Esophagus muscularis mucosa (tissue), 4 donors: ENCODE measurements at regions not wholly inside any gene's neighbourhood (a gene's known extent, or its start where the extent isn't known, plus 50 kb on each side); places are given as distances from the start of the nearest gene placed in this dataset.

ENCODE experiments used
- DNase-seq: peaks from one replicate; pipeline ENCODE4 v3.0.0-alpha.2; 2017; ENCODE audit errors: extremely low spot score
- H3K27ac ChIP-seq, 4 donors: fragments of 200-600 bp; sonication (generic); replicated peaks in 1 of 4; 1 replicate in 3 of 4; 2 replicates in 1 of 4; pipeline ENCODE4 v1.5.1; 2016 to 2019; ENCODE audit warnings: mild to moderate bottlenecking in 1 of 4
- H3K27me3 ChIP-seq, 4 donors: fragments of 200-600 bp; sonication (generic); one replicate each; pipeline versions ENCODE4 v1.5.1 to v1.6.0; 2016 to 2019
- H3K36me3 ChIP-seq, 4 donors: fragments of 200-600 bp; sonication (generic); one replicate each; pipeline ENCODE4 v1.5.1; 2016 to 2019
- H3K4me1 ChIP-seq, 4 donors: fragments of 200-600 bp; sonication (generic); one replicate each; pipeline ENCODE4 v1.5.1; 2016 to 2019
- H3K4me3 ChIP-seq, 4 donors: fragments of 200-600 bp; sonication (generic); 1 replicate in 2 of 4; 2 replicates in 2 of 4; pipeline ENCODE4 v1.5.1; 2016 to 2019; ENCODE audit warnings: mild to moderate bottlenecking in 4 of 4, moderate library complexity in 1 of 4
- H3K9me3 ChIP-seq, 4 donors: fragments of 200-600 bp; sonication (generic); 1 replicate in 3 of 4; 2 replicates in 1 of 4; pipeline ENCODE4 v1.5.1; 2016 to 2019
- CTCF ChIP-seq, 3 experiments: fragments of 200-600 bp in 2 of 3; fragments of 450-650 bp in 1 of 3; sonication (generic) in 2 of 3; IDR thresholded peaks; one replicate each; pipeline ENCODE4 v1.5.1; 2017 to 2019; ENCODE audit warnings: antibody characterized with exemption in 3 of 3, mild to moderate bottlenecking in 2 of 3, moderate library complexity in 1 of 3
- EP300 ChIP-seq: sonication (generic); formaldehyde crosslinking; IDR thresholded peaks from one replicate; pipeline ENCODE4 v1.6.1; 2017; ENCODE audit warnings: antibody characterized with exemption
- POLR2A ChIP-seq: fragments of 450-650 bp; IDR thresholded peaks from one replicate; pipeline ENCODE4 v1.6.1; 2017; ENCODE audit warnings: antibody characterized with exemption, moderate library complexity, mild to moderate bottlenecking, low read depth
- POLR2AphosphoS5 ChIP-seq, 2 donors: sonication (generic); formaldehyde crosslinking; IDR thresholded peaks; one replicate each; pipeline ENCODE4 v1.6.1; 2017; ENCODE audit warnings: antibody characterized with exemption in 2 of 2
- WGBS: methylation state at CpG from one replicate; pipeline ENCODE4 v1.1.5; 2018; 5-methylcytosine and 5-hydroxymethylcytosine counted together
- intact Hi-C: fragments of 100-400 bp; cut with DNase I; formaldehyde crosslinking; loops from one replicate; pipeline ENCODE4 v1.15.1; 2023

GRCh38 chr1:99594205-99594604 lies 51.7 kb upstream of the PALMD start:
- no peaks in the 10 kb centered on the region for H3K36me3 ChIP-seq
- H3K4me3 ChIP-seq: no peak overlapping the region
- H3K4me1 ChIP-seq: peaks cover 0 to 18% (median 12%) of the 10 kb centered on the region in 4 donors
- WGBS: 69% methylated on average over 2 of the region's 2 CpGs
- DNase-seq: no peak
- no peaks in the 10 kb centered on the region for H3K27me3 ChIP-seq
- no peaks in the 10 kb centered on the region for H3K9me3 ChIP-seq
- H3K27ac ChIP-seq: no peak overlapping the region
- TF ChIP-seq POLR2A: no peak
- TF ChIP-seq POLR2AphosphoS5 (IDR thresholded peaks at IDR 0.05): no peak
- TF ChIP-seq EP300: no peak
- intact Hi-C loops: no loop called here

- no peaks in the 10 kb centered on the region for H3K36me3 ChIP-seq
- H3K4me3 ChIP-seq: no peak overlapping the region
- intact Hi-C loops: no loop called here
- H3K27ac ChIP-seq: no peak overlapping the region
- no peaks in the 10 kb centered on the region for H3K27me3 ChIP-seq
- peaks cover 5 to 24% (median 17%) of the 10 kb centered on the region in 4 donors for H3K4me1 ChIP-seq
- DNase-seq: no peak
- H3K9me3 ChIP-seq: no peaks in the 10 kb centered on the region
- TF ChIP-seq POLR2A (no peak), POLR2AphosphoS5 (IDR thresholded peaks at IDR 0.05) (no peak), EP300 (no peak), CTCF (IDR thresholded peaks at IDR 0.05) (no peak)
These were observed 50.9 kb upstream of the PALMD start for GRCh38 chr1:99595041-99595440.

- no peak overlapping the region for H3K27ac ChIP-seq
- 46% methylated on average over 2 of the region's 2 CpGs for WGBS
- H3K4me3 ChIP-seq: no peak overlapping the region
- no peak for TF ChIP-seq CTCF (IDR thresholded peaks at IDR 0.05)
- no peak for TF ChIP-seq EP300
- no peak for TF ChIP-seq POLR2AphosphoS5 (IDR thresholded peaks at IDR 0.05)
- no peak for TF ChIP-seq POLR2A
- H3K4me1 ChIP-seq: peaks cover 5 to 24% (median 18%) of the 10 kb centered on the region in 4 donors
- no peak for DNase-seq
- intact Hi-C loops: no loop called here
- no peaks in the 10 kb centered on the region for H3K36me3 ChIP-seq
- no peaks in the 10 kb centered on the region for H3K9me3 ChIP-seq
- no peaks in the 10 kb centered on the region for H3K27me3 ChIP-seq
These were observed 50.5 kb upstream of the PALMD start for GRCh38 chr1:99595441-99595840.
